GM06990 (cell line): ENCODE measurements at regions not wholly inside any gene's neighbourhood (a gene's known extent, or its start where the extent isn't known, plus 50 kb on each side); places are given as distances from the start of the nearest gene placed in this dataset.

ENCODE experiments used
- DNase-seq: peaks from one replicate; pipeline ENCODE4 v3.0.0-alpha.2; 2011; ENCODE audit not compliant: insufficient read length; ENCODE audit errors: extremely low read depth
- H3K27me3 ChIP-seq: replicated peaks from 2 replicates; pipeline ENCODE4 v1.6.0; 2011; ENCODE audit warnings: low read length; ENCODE audit not compliant: control insufficient read depth, insufficient read depth
- H3K36me3 ChIP-seq: 2 replicates; pipeline ENCODE4 v1.5.1; 2011; ENCODE audit warnings: low read length; ENCODE audit not compliant: control insufficient read depth, insufficient read depth
- H3K4me3 ChIP-seq: replicated peaks from 2 replicates; pipeline ENCODE4 v1.5.1; 2011; ENCODE audit warnings: low read depth, mild to moderate bottlenecking, control low read depth, low read length
- CTCF ChIP-seq: IDR thresholded peaks from 2 replicates; pipeline ENCODE4 v1.5.1; 2011; ENCODE audit warnings: low read length, control low read depth, mild to moderate bottlenecking, inconsistent platforms; ENCODE audit not compliant: insufficient read depth, poor library complexity, severe bottlenecking

- DNase-seq: no peak
- Histone ChIP-seq H3K27me3 (no peaks in the 10 kb centered on the region), H3K36me3 (no peaks in the 10 kb centered on the region), H3K4me3 (no peak overlapping the region)
- TF ChIP-seq CTCF: no peak
Observed at GRCh38 chr5:103669615-103670014, 107.0 kb upstream of the NUDT12 start.

GRCh38 chr5:103668281-103668680 lies 105.7 kb upstream of the NUDT12 start:
- no peak for DNase-seq
- no peak for TF ChIP-seq CTCF
- H3K36me3 ChIP-seq: no peaks in the 10 kb centered on the region
- no peak overlapping the region for H3K4me3 ChIP-seq
- H3K27me3 ChIP-seq: no peaks in the 10 kb centered on the region

DNA sequence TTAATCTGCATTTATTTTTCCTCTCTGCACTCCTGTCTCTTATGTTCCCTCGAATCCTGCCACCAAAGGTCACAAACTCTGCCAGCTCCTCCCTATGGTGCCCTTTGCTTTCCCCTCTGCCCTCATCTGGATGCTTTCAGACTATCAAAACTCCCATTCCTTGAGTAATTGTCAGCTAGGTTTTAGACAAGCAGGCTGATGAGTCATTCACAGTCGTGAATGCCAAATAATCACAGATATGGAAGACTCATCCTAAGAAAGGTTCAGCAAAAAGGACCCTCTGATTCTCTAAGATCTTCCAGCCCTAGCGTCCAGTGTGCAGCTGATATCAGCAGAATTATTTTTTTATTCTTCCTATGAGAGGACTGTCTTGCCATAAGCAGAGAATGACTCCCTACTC lies 104.5 kb upstream of the NUDT12 start:
- TF ChIP-seq CTCF: no peak
- no peak overlapping the region for H3K4me3 ChIP-seq
- no peak for DNase-seq

GRCh38 chr5:103657301-103657700 lies 94.7 kb upstream of the NUDT12 start:
- TF ChIP-seq CTCF: no peak
- Histone ChIP-seq H3K27me3 (no peaks in the 10 kb centered on the region), H3K36me3 (no peaks in the 10 kb centered on the region), H3K4me3 (no peak overlapping the region)
- DNase-seq: no peak

More for the DNA sequence above, 104.5 kb upstream of the NUDT12 start:
- no peaks in the 10 kb centered on the region for H3K36me3 ChIP-seq
- no peaks in the 10 kb centered on the region for H3K27me3 ChIP-seq

DNA sequence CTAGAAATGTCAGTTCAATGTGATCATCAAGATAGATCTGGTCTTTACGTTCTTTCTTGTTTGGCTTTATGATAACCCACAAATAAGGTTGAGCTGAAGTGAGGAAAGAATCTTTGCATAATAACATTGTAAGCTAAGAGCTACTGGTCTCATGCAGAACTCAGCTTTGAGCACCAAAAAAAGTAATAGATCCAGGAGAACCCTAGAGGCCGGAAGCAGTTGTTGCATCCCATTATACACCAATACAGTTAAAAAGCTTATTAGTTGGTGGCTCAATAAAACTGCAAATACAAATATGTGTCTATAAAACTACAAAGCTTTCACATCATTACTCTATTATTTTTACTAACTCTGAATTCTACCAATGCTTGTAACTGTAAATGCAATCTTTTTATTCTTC lies 85.5 kb upstream of the NUDT12 start:
- no peak for DNase-seq
- Histone ChIP-seq H3K36me3 (no peaks in the 10 kb centered on the region), H3K27me3 (no peaks in the 10 kb centered on the region), H3K4me3 (no peak overlapping the region)
- no peak for TF ChIP-seq CTCF

GRCh38 chr5:103646698-103647614 lies 84.4 kb upstream of the NUDT12 start:
- no peak for DNase-seq
- Histone ChIP-seq H3K36me3 (no peaks in the 10 kb centered on the region), H3K27me3 (no peaks in the 10 kb centered on the region), H3K4me3 (no peak overlapping the region)
- TF ChIP-seq CTCF: no peak
